ENCODE measurements at regions not wholly inside any gene's neighbourhood (a gene's known extent, or its start where the extent isn't known, plus 50 kb on each side); places are given as distances from the start of the nearest gene placed in this dataset.

DNA sequence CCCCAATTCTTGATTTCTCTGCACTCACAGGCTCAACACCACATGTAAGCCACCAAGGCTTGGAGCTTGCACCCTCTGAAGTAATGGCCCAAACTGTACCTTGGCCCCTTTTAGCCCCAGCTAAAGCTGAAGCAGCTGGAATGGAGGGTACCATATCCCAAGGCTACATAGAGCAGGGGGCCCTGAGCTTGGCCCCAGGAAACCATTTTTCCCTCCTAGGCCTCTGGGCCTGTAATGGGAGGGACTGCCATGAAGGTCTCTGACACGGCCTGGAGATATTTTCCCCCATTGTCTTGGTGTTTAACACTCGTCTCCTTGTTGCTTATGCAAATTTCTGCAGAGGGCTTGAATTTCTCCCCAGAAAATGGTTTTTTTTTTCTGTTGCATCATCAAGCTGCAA lies 69.7 kb downstream of the SKA1 start:
- no peaks in the 10 kb centered on the region for H3K36me3 Mint-ChIP-seq (ENCODE audit: insufficient read depth)
- H3K4me3 Mint-ChIP-seq: no peak overlapping the region
- ATAC-seq (replicated peaks; ENCODE audit: extremely low read depth, poor library complexity, severe bottlenecking) (no peak), DNase-seq (ENCODE audit: low spot score in 2 of 2) (no peak)
- H3K27ac Mint-ChIP-seq (ENCODE audit: low read depth): no peak overlapping the region
- peaks cover 30% of the 10 kb centered on the region for H3K27me3 Mint-ChIP-seq
- no peaks in the 10 kb centered on the region for H3K4me1 Mint-ChIP-seq
- H3K9me3 Mint-ChIP-seq: no peaks in the 10 kb centered on the region

DNA sequence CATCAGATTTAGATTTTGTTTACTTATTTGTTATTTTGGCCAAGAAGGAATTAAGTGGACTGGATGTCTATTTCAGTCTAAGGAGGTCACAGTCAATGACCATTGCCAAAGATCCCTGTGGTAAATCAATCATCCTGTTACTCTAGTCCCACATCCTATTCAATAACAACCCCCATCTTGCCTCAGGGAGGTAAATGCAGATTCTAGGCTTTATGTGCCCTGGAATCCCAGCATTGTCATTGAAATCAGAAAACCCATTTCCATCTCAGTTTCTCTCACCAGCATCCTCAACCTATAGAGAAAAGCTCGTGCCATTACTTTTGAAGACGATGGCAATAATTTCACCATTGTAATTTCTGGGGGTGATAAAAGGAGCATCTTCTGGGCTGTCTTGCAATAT lies 71.8 kb downstream of the SKA1 start:
- Mint-ChIP-seq H3K4me3 (no peak overlapping the region), H3K27ac (ENCODE audit: low read depth) (no peak overlapping the region), H3K4me1 (no peaks in the 10 kb centered on the region), H3K36me3 (ENCODE audit: insufficient read depth) (no peaks in the 10 kb centered on the region), H3K9me3 (no peaks in the 10 kb centered on the region), H3K27me3 (peaks cover 30% of the 10 kb centered on the region)
- DNase-seq (ENCODE audit: low spot score in 2 of 2) (no peak), ATAC-seq (replicated peaks; ENCODE audit: extremely low read depth, poor library complexity, severe bottlenecking) (no peak)

GRCh38 chr18:50447102-50447741 lies 72.4 kb downstream of the SKA1 start:
- no peak for ATAC-seq (replicated peaks; ENCODE audit: extremely low read depth, poor library complexity, severe bottlenecking)
- Mint-ChIP-seq H3K9me3 (no peaks in the 10 kb centered on the region), H3K36me3 (ENCODE audit: insufficient read depth) (no peaks in the 10 kb centered on the region), H3K4me1 (no peaks in the 10 kb centered on the region), H3K27me3 (peaks cover 30% of the 10 kb centered on the region), H3K4me3 (no peak overlapping the region), H3K27ac (ENCODE audit: low read depth) (no peak overlapping the region)
- no peak for DNase-seq (ENCODE audit: low spot score in 2 of 2)

DNA sequence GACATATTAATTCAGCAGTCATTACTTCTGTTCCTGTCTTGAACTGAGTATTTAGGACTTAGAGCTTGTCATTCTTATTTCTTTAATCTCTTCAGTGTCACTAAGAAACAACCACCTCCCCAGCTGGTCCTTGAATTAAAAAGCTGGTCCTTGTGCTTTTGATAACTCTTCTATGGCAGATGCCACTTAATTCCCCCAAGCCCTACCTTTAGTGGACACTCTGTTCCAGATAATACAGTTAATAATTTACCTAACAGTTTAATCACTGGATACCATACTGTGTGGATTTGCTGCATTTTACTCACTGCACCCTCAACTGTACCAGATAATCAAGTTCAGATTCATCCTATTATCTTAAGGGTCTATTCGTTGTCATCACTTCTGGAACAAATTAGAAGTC lies 73.1 kb downstream of the SKA1 start:
- Mint-ChIP-seq H3K36me3 (ENCODE audit: insufficient read depth) (no peaks in the 10 kb centered on the region), H3K27me3 (peaks cover 30% of the 10 kb centered on the region), H3K4me3 (no peak overlapping the region), H3K27ac (ENCODE audit: low read depth) (no peak overlapping the region), H3K9me3 (no peaks in the 10 kb centered on the region), H3K4me1 (no peaks in the 10 kb centered on the region)
- DNase-seq (ENCODE audit: low spot score in 2 of 2) (no peak), ATAC-seq (replicated peaks; ENCODE audit: extremely low read depth, poor library complexity, severe bottlenecking) (no peak)

DNA sequence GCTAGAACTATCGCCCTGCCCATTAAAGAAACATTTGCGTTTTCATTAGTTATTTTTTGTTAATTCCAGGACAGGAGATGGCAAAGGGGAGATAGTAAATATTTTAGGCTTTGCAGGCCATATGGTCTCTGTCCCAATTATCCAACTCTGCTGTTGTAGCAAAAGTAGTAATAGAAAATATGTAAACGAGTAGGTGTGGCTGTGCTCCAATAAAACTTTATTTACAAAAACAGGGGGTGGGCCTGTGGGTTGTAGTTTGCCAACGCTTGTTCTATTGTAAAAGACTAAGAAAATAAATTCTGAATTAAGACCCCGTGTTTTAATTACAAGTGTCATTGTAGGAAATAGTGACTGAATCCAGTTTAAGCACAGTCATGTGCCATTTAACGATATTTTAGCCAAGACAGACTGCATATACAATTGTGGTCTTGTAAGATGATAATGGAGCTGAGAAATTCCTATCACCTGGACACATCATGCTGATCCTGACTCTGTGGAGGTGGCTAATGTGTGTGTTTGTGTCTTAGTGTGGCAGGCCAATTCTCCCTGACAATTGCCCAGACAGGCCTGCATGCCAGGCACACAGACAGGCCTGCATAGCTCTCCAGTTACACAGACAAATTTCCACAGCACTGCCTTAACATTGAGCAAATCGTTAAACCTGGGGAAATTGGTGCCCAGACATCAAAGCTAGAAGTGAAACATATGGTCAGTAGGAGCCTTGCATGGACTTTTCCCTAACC lies 76.4 kb downstream of the SKA1 start:
- no peak overlapping the region for H3K4me3 Mint-ChIP-seq
- no peaks in the 10 kb centered on the region for H3K9me3 Mint-ChIP-seq
- H3K4me1 Mint-ChIP-seq: no peaks in the 10 kb centered on the region
- no peak for ATAC-seq (replicated peaks; ENCODE audit: extremely low read depth, poor library complexity, severe bottlenecking)
- DNase-seq (ENCODE audit: low spot score in 2 of 2): no peak
- H3K27me3 Mint-ChIP-seq: peaks cover 53% of the 10 kb centered on the region
- no peaks in the 10 kb centered on the region for H3K36me3 Mint-ChIP-seq (ENCODE audit: insufficient read depth)
- H3K27ac Mint-ChIP-seq (ENCODE audit: low read depth): no peak overlapping the region

GRCh38 chr18:50453014-50453680 lies 78.3 kb downstream of the SKA1 start:
- ATAC-seq (replicated peaks; ENCODE audit: extremely low read depth, poor library complexity, severe bottlenecking): no peak

DNA sequence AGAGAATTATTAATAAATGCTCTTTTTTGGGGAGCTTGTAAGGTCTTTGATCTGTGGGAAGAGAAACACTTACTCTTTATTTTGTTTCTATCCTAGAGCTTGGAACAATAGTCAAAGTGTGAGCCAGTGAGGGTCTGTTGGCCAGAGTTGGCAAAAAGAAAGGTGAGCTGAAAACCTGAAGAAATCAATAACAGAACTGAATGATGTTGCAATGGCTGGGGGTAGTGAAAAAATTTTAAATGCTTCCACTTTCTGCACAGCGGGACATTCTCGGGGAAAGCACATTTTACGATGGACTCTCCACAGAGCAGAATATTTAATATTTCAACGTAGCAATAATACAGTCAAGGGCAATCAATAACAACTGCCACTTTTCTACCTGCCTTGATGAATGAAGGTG lies 78.9 kb downstream of the SKA1 start:
- ATAC-seq (replicated peaks; ENCODE audit: extremely low read depth, poor library complexity, severe bottlenecking) (no peak), DNase-seq (ENCODE audit: low spot score in 2 of 2) (no peak)
- Mint-ChIP-seq H3K4me1 (no peaks in the 10 kb centered on the region), H3K27ac (ENCODE audit: low read depth) (no peak overlapping the region), H3K4me3 (no peak overlapping the region), H3K9me3 (no peaks in the 10 kb centered on the region), H3K27me3 (peaks cover 46% of the 10 kb centered on the region), H3K36me3 (ENCODE audit: insufficient read depth) (no peaks in the 10 kb centered on the region)

More at GRCh38 chr18:50453014-50453680, 78.3 kb downstream of the SKA1 start:
- Mint-ChIP-seq H3K4me3 (no peak overlapping the region), H3K27ac (ENCODE audit: low read depth) (no peak overlapping the region), H3K36me3 (ENCODE audit: insufficient read depth) (no peaks in the 10 kb centered on the region), H3K4me1 (no peaks in the 10 kb centered on the region), H3K9me3 (no peaks in the 10 kb centered on the region), H3K27me3 (peaks cover 52% of the 10 kb centered on the region)
- DNase-seq (ENCODE audit: low spot score in 2 of 2): no peak

DNA sequence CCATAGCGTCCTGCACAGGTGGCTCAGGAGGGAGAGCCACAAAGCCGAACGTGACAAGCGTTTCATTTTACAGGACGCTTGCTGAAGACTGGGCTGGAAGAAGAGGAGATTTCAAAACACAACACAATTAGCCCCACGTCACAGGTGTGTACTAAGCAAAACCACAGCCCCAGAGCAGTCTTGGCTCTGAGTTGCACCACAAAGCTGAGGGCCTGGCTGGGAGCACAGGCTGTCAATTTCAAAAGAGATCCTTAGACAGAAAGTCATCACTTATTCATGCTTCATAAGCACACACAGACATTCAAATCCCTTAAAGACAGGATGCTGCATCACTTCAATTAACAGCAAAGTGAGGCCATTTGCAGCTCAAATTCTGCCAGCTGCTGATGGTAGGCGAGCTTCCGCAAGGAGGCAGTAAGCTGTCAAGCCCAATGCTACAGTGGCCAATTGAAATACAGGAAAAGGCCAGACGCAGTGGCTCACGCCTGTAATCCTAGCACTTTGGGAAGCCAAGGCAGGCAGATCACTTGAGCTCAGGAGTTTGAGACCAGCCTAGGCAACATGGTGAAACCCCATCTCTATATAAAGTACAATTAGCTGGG lies 79.6 kb downstream of the SKA1 start:
- Mint-ChIP-seq H3K27ac (ENCODE audit: low read depth) (no peak overlapping the region), H3K36me3 (ENCODE audit: insufficient read depth) (no peaks in the 10 kb centered on the region), H3K27me3 (peaks cover 39% of the 10 kb centered on the region), H3K9me3 (no peaks in the 10 kb centered on the region), H3K4me1 (no peaks in the 10 kb centered on the region), H3K4me3 (no peak overlapping the region)
- ATAC-seq (replicated peaks; ENCODE audit: extremely low read depth, poor library complexity, severe bottlenecking): no peak
- DNase-seq (ENCODE audit: low spot score in 2 of 2): no peak

DNA sequence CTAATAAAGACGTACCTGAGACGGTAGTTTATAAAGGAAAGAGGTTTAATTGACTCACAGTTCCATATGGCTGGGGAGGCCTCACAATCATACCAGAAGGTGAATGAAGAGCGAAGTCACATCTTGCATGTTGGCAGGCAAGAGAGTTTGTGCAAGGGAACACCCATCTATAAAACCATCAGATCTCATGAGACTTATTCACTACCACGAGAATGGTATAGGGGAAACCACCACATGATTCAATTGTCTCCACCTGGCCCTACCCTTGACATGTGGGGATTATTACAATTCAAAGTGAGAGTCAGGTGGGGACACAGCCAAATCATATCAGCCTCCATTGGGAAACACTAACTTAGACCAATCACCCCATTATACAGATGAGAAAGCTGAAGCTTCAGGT lies 81.4 kb downstream of the SKA1 start:
- H3K27me3 Mint-ChIP-seq: peaks cover 39% of the 10 kb centered on the region
- no peaks in the 10 kb centered on the region for H3K9me3 Mint-ChIP-seq
- no peaks in the 10 kb centered on the region for H3K4me1 Mint-ChIP-seq
- no peaks in the 10 kb centered on the region for H3K36me3 Mint-ChIP-seq (ENCODE audit: insufficient read depth)
- no peak overlapping the region for H3K4me3 Mint-ChIP-seq
- no peak overlapping the region for H3K27ac Mint-ChIP-seq (ENCODE audit: low read depth)
- ATAC-seq (replicated peaks; ENCODE audit: extremely low read depth, poor library complexity, severe bottlenecking) (no peak), DNase-seq (ENCODE audit: low spot score in 2 of 2) (no peak)

DNA sequence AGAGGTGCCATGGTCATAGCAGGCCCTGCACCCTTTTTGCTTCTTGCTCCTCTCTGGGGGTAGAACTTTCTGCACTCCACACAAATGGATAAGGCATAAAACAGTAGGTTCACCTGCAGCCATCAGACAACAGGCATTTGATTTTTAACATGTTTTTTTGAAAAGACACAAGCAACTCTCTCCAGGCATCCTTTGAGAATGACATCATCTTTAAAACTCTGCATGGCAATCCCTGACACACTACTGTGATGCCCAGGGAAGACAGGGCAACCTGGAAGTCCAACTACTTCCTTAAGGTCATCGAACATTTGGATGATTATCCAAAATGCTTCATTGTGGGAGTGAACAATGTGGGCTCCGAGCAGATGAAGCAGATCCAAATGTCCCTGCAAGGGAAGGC lies 82.8 kb downstream of the SKA1 start:
- Mint-ChIP-seq H3K9me3 (no peaks in the 10 kb centered on the region), H3K4me1 (no peaks in the 10 kb centered on the region), H3K4me3 (no peak overlapping the region), H3K27me3 (peaks cover 39% of the 10 kb centered on the region), H3K27ac (ENCODE audit: low read depth) (no peak overlapping the region), H3K36me3 (ENCODE audit: insufficient read depth) (no peaks in the 10 kb centered on the region)
- ATAC-seq (replicated peaks; ENCODE audit: extremely low read depth, poor library complexity, severe bottlenecking): no peak
- no peak for DNase-seq (ENCODE audit: low spot score in 2 of 2)

DNA sequence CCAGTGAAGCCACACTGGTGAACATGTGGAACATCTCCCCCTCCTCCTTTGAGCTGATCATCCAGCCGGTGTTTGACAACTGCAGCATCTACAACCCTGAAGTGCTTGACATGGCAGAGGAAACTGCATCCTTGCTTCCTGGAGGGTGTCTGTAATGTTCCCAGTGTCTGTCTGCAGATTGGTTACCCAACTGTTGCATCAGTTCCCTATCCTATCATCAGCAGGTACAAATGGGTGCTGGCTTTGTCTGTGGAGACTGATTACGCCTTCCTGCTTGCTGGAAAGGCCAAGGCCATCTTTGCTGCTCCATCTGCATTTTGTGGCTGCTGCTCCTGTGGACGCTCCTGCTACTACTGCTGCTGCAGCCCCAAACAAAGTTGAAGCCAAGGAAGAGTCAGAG lies 83.5 kb downstream of the SKA1 start:
- peaks cover 39% of the 10 kb centered on the region for H3K27me3 Mint-ChIP-seq

GRCh38 chr18:50458796-50459195 lies 84.0 kb downstream of the SKA1 start:
- H3K27ac Mint-ChIP-seq (ENCODE audit: low read depth): no peak overlapping the region
- no peak for DNase-seq (ENCODE audit: low spot score in 2 of 2)
- no peaks in the 10 kb centered on the region for H3K36me3 Mint-ChIP-seq (ENCODE audit: insufficient read depth)
- H3K4me3 Mint-ChIP-seq: no peak overlapping the region
- no peaks in the 10 kb centered on the region for H3K9me3 Mint-ChIP-seq
- no peaks in the 10 kb centered on the region for H3K4me1 Mint-ChIP-seq
- no peak for ATAC-seq (replicated peaks; ENCODE audit: extremely low read depth, poor library complexity, severe bottlenecking)
- H3K27me3 Mint-ChIP-seq: peaks cover 37% of the 10 kb centered on the region

More for the DNA sequence above, 83.5 kb downstream of the SKA1 start:
- no peak overlapping the region for H3K27ac Mint-ChIP-seq (ENCODE audit: low read depth)
- no peak overlapping the region for H3K4me3 Mint-ChIP-seq
- ATAC-seq (replicated peaks; ENCODE audit: extremely low read depth, poor library complexity, severe bottlenecking): no peak
- no peaks in the 10 kb centered on the region for H3K9me3 Mint-ChIP-seq
- no peaks in the 10 kb centered on the region for H3K4me1 Mint-ChIP-seq
- H3K36me3 Mint-ChIP-seq (ENCODE audit: insufficient read depth): no peaks in the 10 kb centered on the region
- no peak for DNase-seq (ENCODE audit: low spot score in 2 of 2)

- DNase-seq (ENCODE audit: low spot score in 2 of 2) (no peak), ATAC-seq (replicated peaks; ENCODE audit: extremely low read depth, poor library complexity, severe bottlenecking) (no peak)
- H3K9me3 Mint-ChIP-seq: no peaks in the 10 kb centered on the region
- no peak overlapping the region for H3K4me3 Mint-ChIP-seq
- no peak overlapping the region for H3K27ac Mint-ChIP-seq (ENCODE audit: low read depth)
- no peaks in the 10 kb centered on the region for H3K36me3 Mint-ChIP-seq (ENCODE audit: insufficient read depth)
- H3K4me1 Mint-ChIP-seq: no peaks in the 10 kb centered on the region
- H3K27me3 Mint-ChIP-seq: peaks cover 24% of the 10 kb centered on the region
Observed at GRCh38 chr18:50460062-50460461, 85.2 kb downstream of the SKA1 start.

Data from central memory CD8-positive, alpha-beta T cell (primary cell).